Kidney capillary endothelial cell (primary cell): ENCODE measurements at regions not wholly inside any gene's neighbourhood (a gene's known extent, or its start where the extent isn't known, plus 50 kb on each side); places are given as distances from the start of the nearest gene placed in this dataset.
A peak's percentile ranks its signal among the peaks of the same experiment; 100 is the strongest.

ENCODE experiments used
- DNase-seq: peaks from one replicate; pipeline ENCODE4 v3.0.0-alpha.2; 2018; ENCODE audit warnings: low spot score

- DNase-seq, result no peak
Observed at GRCh38 chr17:13994050-13994449, 75.3 kb upstream of the COX10 start.

GRCh38 chr17:13995856-13996271 is 73.4 kb upstream of the COX10 start:
- no peak for DNase-seq

DNA sequence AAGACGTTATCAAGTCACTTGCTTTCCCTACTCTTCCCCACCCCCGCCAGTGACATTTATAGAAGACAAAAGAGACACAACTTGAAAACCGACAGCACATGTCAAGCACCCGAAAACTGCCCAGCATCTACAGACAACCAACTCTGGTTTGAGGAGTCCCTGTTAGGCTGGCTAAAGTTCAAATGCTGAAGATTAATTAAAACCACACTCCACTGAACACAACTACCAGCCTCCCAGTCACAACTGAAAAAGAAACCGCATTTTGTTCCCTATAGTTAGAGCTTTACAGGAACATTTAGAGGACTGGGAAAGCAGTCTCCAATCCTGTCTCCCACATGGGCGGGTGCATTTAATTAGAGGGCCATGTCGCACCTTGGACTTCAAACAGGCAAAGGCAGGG is 73.0 kb upstream of the COX10 start:
- DNase-seq, result no peak

- DNase-seq, result no peak
Observed at GRCh38 chr17:13996748-13997147, 72.6 kb upstream of the COX10 start.

GRCh38 chr17:14004927-14005620 is 64.2 kb upstream of the COX10 start:
- DNase-seq, result no peak

DNA sequence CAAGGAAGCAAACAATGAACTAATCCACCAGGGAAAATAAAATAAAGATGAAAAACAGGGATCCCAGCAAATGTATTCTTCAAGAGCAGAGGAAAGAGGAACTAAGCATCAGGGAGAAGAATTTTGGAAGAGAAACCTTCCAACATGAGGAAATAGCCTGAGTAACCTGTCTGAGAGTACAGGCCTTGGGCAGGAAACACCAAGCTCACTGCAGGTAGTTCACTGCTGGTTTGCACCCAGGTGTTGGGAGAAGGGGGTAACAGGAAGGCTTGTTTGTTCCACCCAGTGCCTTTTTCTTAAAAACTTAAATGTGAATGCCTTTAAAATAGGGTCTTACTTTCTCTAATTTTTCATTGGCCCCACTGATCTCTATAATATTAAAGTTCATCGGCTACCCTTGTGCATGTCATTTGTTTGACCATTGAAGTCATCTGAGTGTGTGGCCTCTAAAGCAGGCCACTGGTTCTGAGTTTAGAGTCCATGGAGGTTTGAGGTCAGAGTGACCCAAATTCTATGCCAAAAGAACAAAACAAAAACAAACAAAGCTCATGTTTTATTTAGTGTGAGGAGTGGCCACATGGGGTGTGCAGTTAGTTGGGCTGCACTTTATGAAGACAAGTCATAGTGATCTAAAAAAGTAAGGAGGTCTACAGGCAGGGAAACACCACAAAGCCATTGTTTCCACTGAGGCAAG is 62.9 kb upstream of the COX10 start:
- DNase-seq, result no peak

DNA sequence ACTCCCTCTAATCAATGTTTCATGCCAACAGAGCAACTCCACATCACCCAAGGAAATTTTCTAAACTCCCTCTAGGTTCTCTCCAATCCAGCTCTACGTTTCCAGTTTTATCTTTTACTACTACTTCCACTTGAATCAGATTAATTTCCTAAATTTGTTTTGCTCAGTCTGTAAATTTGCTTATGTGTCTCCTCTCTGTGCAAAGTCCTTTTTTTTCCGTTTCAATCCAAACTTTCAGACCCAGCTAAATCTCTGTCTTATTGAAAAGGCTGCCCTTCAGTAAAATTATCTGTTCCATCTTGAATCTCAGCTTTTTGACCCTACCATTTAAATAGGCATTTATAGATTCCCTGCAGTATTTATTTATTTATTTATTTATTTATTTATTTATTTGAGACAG is 61.4 kb upstream of the COX10 start:
- DNase-seq, result no peak

DNA sequence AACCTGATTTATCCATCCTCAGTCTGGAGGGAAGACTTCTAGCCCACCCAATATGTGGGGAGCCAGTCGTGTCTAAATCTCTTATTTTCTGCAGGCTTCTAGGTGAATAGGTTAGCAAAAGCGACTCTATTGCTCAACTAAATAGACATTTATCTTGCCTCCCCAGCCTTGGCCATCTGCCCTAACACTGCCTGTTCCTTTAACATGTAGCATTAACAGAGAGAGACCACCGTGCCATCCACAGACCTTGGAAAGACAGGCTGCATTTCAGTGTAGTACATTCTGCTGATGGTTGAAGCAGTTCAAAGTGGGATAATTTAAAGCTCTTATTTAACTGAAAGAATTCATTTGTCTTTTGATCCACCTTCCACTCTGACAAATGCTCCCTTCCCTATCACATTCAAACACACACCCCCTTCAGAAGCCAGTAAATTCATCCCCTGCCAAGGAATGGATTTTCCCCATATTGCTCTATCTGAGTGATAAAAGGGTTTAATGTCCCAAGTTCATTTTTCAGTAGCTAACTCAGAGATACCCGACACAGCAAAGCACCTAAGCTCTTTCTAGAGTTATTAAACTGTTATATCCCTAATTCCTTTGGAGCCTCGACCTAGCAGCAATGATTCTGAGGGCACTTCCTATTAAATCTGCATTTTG is 58.1 kb upstream of the COX10 start:
- DNase-seq, result no peak

DNA sequence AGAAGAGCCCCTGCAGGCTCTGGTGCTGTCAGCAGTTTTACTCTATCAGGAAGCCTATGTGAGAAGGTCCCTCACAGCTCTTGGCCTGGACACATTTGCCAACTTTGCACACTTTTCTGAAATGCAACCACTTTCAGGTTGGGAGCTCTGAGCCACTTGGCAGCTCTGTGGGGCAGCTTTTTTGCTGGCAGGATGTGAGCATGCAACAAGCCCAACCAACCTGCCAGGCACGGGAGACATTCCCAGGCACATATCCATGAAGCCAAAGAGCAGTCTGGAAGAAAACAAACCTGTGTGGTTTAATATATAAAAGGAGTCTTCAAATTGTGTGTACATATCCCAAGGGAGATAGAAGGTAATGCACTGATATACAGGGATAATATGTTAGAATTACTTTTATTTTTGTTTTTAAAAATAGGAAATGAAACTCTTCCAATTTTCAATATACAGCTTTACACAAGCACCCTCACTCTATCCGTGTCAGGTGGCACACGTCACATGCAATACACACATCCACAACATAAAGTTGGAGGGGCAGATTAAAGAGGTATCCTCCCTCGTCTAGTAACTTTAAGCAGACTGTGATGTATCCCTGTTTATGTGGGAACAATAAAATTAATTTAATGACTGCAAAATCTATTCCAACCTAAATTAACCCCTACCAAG is 57.4 kb upstream of the COX10 start:
- no peak for DNase-seq

DNA sequence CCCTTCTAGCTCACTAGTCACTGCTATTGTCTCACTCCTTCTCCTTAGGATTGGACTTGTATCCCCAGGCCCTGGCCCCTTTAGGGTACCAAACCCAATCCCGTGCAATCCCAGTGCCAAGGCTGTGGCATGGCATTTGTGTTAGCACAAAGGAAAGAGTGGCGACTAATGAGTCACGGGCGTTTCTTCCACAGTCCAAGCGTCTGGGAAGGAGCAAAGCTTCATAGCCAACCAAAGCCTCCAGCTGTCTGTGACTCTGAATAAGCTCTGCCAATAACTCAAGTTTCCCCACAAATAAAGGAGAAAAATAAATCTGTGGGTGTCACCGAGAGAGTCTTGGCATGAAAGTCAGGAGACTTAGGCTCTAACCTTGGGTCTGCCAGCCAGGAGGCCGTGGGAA is 54.6 kb upstream of the COX10 start:
- no peak for DNase-seq

GRCh38 chr17:14015271-14015670 is 54.0 kb upstream of the COX10 start:
- DNase-seq, result no peak

DNA sequence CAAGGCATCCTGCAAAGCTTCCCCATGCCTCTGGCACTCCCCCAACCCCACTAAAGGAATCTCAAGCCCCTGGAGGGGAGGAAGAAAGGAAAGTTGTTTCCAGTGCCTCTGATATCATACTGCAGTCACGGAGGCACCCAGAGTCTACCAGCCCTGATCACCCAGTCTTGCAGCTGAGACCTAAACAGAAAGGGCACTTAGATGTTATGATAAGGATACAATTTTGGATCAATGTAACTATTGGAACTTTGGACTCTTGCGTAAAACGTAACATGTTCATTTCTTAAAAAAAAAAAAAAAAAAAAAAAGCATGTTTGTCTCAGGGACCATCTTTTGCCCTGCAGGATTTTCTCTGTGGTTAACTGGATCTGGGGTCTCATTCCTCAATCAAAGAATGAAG is 52.4 kb upstream of the COX10 start:
- no peak for DNase-seq

- peak; percentile 3 for DNase-seq
Observed at GRCh38 chr17:14019186-14019956, 49.9 kb upstream of the COX10 start.
